GM23338 (cell line): ENCODE measurements at regions not wholly inside any gene's neighbourhood (a gene's known extent, or its start where the extent isn't known, plus 50 kb on each side); places are given as distances from the start of the nearest gene placed in this dataset.

Experiments used
- ATAC-seq: fragments of 200-7000 bp; cut with Tn5 transposase; 3 replicates; pipeline ENCODE4 v1.9.1; 2020
- DNase-seq: peaks from one replicate; pipeline ENCODE4 v3.0.0-alpha.2; 2015; ENCODE audit warnings: low spot score
- H2AFZ ChIP-seq: fragments of 200-600 bp; sonication (generic); 2 replicates; pipeline ENCODE4 v1.8.0; 2016; ENCODE audit warnings: antibody characterized with exemption, mild to moderate bottlenecking, moderate library complexity
- H3F3A ChIP-seq: fragments of 200-600 bp; sonication (generic); replicated peaks from 2 replicates; pipeline ENCODE4 v1.8.0; 2017; ENCODE audit warnings: antibody characterized with exemption, mixed run types, low read depth
- H3K27ac ChIP-seq: fragments of 200-600 bp; sonication (generic); 2 replicates; pipeline ENCODE4 v1.6.1; 2016; ENCODE audit warnings: low read depth
- H3K27me3 ChIP-seq: fragments of 200-600 bp; sonication (generic); 2 replicates; pipeline ENCODE4 v1.8.0; 2016; ENCODE audit warnings: mild to moderate bottlenecking, mixed run types, moderate library complexity; ENCODE audit not compliant: insufficient read depth
- H3K36me3 ChIP-seq: fragments of 200-600 bp; sonication (generic); 2 replicates; pipeline ENCODE4 v1.8.0; 2016; ENCODE audit warnings: mild to moderate bottlenecking; ENCODE audit not compliant: insufficient read depth
- H3K4me1 ChIP-seq: fragments of 200-600 bp; sonication (generic); 2 replicates; pipeline ENCODE4 v1.8.0; 2016; ENCODE audit warnings: mild to moderate bottlenecking, moderate library complexity; ENCODE audit not compliant: insufficient read depth
- H3K4me2 ChIP-seq: fragments of 200-600 bp; sonication (generic); 2 replicates; pipeline ENCODE4 v1.7.1; 2017; ENCODE audit warnings: mixed run types
- H3K4me3 ChIP-seq: fragments of 200-600 bp; sonication (generic); 2 replicates; pipeline ENCODE4 v1.6.1; 2016; ENCODE audit warnings: mixed run types
- H3K79me2 ChIP-seq: fragments of 200-600 bp; sonication (generic); replicated peaks from 2 replicates; pipeline ENCODE4 v1.8.0; 2017; ENCODE audit warnings: mild to moderate bottlenecking; ENCODE audit not compliant: insufficient read depth
- H3K9me2 ChIP-seq: fragments of 200-600 bp; sonication (generic); 2 replicates; pipeline ENCODE4 v1.8.0; 2017; ENCODE audit not compliant: insufficient read depth
- H4K20me1 ChIP-seq: fragments of 200-600 bp; sonication (generic); replicated peaks from 2 replicates; pipeline ENCODE4 v1.8.0; 2017; ENCODE audit warnings: mild to moderate bottlenecking; ENCODE audit not compliant: insufficient read depth
- H3K27ac Mint-ChIP-seq: 2 replicates; pipeline ENCODE4 v1.8.0; 2020; ENCODE audit warnings: inconsistent platforms, mild to moderate bottlenecking, moderate library complexity, mixed read lengths
- H3K27me3 Mint-ChIP-seq: 3 replicates; pipeline ENCODE4 v1.8.0; 2022; ENCODE audit warnings: low read depth, mild to moderate bottlenecking, moderate library complexity, mixed read lengths, inconsistent platforms; ENCODE audit not compliant: insufficient read depth, poor library complexity
- H3K36me3 Mint-ChIP-seq: 3 replicates; pipeline ENCODE4 v1.8.0; 2021; ENCODE audit warnings: low read depth, mild to moderate bottlenecking, inconsistent platforms, moderate library complexity, mixed read lengths
- H3K4me1 Mint-ChIP-seq: 3 replicates; pipeline ENCODE4 v1.8.0; 2020; ENCODE audit warnings: mild to moderate bottlenecking, inconsistent platforms, mixed read lengths
- H3K4me3 Mint-ChIP-seq: 3 replicates; pipeline ENCODE4 v1.8.0; 2021; ENCODE audit warnings: moderate library complexity, mild to moderate bottlenecking, inconsistent platforms, mixed read lengths
- H3K9me3 Mint-ChIP-seq: 3 replicates; pipeline ENCODE4 v1.8.0; 2020; ENCODE audit warnings: moderate library complexity, mild to moderate bottlenecking, inconsistent platforms, mixed read lengths
- STAT1 ChIP-seq: IDR thresholded peaks from one replicate; pipeline ENCODE4 v1.6.1; 2016; ENCODE audit warnings: antibody characterized with exemption; ENCODE audit not compliant: unreplicated experiment
- ZNF114 ChIP-seq: fragments of 250-450 bp; sonication (Bioruptor Pico); IDR thresholded peaks from 2 replicates; pipeline ENCODE4 v1.5.0; 2020; ENCODE audit warnings: mild to moderate bottlenecking, moderate library complexity
- ZNF331 ChIP-seq: fragments of 250-450 bp; sonication (Bioruptor Pico); IDR thresholded peaks from 2 replicates; pipeline ENCODE4 v1.5.0; 2020; ENCODE audit warnings: low read depth, mild to moderate bottlenecking, moderate library complexity
- TF ChIP-seq, protein P1 (sequence below), 2 experiments: fragments of 200-600 bp in 1 of 2; sonication (generic) in 1 of 2; conservative IDR thresholded peaks; 2 replicates each; pipeline versions ENCODE4 v1.5.1 to v1.6.1; 2016 to 2017; ENCODE audit warnings: antibody characterized with exemption in 2 of 2, low read depth in 2 of 2, mild to moderate bottlenecking in 2 of 2, moderate library complexity in 1 of 2
- TF ChIP-seq, protein P2 (sequence below): IDR thresholded peaks from one replicate; pipeline ENCODE4 v1.6.1; 2018; ENCODE audit warnings: antibody characterized with exemption; ENCODE audit not compliant: unreplicated experiment

DNA sequence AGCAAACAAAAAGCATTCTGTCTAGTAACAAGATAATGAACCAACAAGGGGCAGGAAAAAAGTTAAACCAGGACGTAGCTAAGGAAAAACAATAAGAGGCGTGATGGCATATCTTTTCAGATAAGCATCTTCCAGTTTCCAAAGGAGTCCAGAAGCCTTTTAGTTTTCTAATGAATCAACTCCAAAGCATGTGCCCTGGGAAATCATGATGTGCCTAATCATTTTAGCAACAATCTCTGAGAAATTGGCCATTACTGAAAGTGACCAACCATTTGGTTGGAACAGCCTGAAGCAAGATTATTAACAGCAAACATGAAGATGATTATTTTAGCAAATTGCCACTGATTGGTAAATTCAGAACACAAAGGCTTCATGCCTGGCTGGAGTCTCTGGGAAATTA is 440.9 kb upstream of the MAF start:
- TF ChIP-seq ZNF331 (CRISPR knock-in tag) (no peak), ZNF114 (CRISPR knock-in tag) (no peak)
- no peak overlapping the region for H2AFZ ChIP-seq
- no peak overlapping the region for H3K27ac ChIP-seq
- Mint-ChIP-seq H3K27ac (no peak overlapping the region), H3K27me3 (no peaks in the 10 kb centered on the region), H3K4me1 (peaks cover 4% of the 10 kb centered on the region; the same call in 2 of the 3 replicates), H3K36me3 (no peaks in the 10 kb centered on the region), H3K9me3 (no peaks in the 10 kb centered on the region), H3K4me3 (no peak overlapping the region)
- no peak overlapping the region for H3K4me2 ChIP-seq
- no peak for DNase-seq
- no peak overlapping the region for H3K4me3 ChIP-seq
- H3K9me2 ChIP-seq, result peaks cover 3% of the 10 kb centered on the region; the same call in 1 of the 2 replicates
- H3K36me3 ChIP-seq, result no peaks in the 10 kb centered on the region
- H3F3A ChIP-seq, result no peaks in the 10 kb centered on the region
- H3K27me3 ChIP-seq, result no peaks in the 10 kb centered on the region
- no peaks in the 10 kb centered on the region for H3K4me1 ChIP-seq
- H4K20me1 ChIP-seq, result no peaks in the 10 kb centered on the region
- no peaks in the 10 kb centered on the region for H3K79me2 ChIP-seq
- ATAC-seq, result no peak

GRCh38 chr16:80040814-80041213 is 440.3 kb upstream of the MAF start:
- Histone ChIP-seq H2AFZ (0 out of 2 replicates have a peak overlapping the region, but pooled peaks have one; percentile 69), H3F3A (no peaks in the 10 kb centered on the region), H3K79me2 (no peaks in the 10 kb centered on the region), H3K27me3 (no peaks in the 10 kb centered on the region), H4K20me1 (no peaks in the 10 kb centered on the region), H3K4me3 (no peak overlapping the region), H3K4me1 (no peaks in the 10 kb centered on the region), H3K27ac (no peak overlapping the region), H3K36me3 (no peaks in the 10 kb centered on the region), H3K4me2 (no peak overlapping the region), H3K9me2 (peaks cover 3% of the 10 kb centered on the region; the same call in 1 of the 2 replicates)
- DNase-seq, result no peak
- Mint-ChIP-seq H3K4me1 (no peaks in the 10 kb centered on the region; the same call in 2 of the 3 replicates), H3K27me3 (no peaks in the 10 kb centered on the region), H3K4me3 (no peak overlapping the region), H3K9me3 (no peaks in the 10 kb centered on the region), H3K27ac (no peak overlapping the region), H3K36me3 (no peaks in the 10 kb centered on the region)
- TF ChIP-seq, protein P1, sequence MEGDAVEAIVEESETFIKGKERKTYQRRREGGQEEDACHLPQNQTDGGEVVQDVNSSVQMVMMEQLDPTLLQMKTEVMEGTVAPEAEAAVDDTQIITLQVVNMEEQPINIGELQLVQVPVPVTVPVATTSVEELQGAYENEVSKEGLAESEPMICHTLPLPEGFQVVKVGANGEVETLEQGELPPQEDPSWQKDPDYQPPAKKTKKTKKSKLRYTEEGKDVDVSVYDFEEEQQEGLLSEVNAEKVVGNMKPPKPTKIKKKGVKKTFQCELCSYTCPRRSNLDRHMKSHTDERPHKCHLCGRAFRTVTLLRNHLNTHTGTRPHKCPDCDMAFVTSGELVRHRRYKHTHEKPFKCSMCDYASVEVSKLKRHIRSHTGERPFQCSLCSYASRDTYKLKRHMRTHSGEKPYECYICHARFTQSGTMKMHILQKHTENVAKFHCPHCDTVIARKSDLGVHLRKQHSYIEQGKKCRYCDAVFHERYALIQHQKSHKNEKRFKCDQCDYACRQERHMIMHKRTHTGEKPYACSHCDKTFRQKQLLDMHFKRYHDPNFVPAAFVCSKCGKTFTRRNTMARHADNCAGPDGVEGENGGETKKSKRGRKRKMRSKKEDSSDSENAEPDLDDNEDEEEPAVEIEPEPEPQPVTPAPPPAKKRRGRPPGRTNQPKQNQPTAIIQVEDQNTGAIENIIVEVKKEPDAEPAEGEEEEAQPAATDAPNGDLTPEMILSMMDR (conservative IDR thresholded peaks at IDR 0.05; ENCODE audit: low read depth in 2 of 2), result no peak
- TF ChIP-seq, protein P2, sequence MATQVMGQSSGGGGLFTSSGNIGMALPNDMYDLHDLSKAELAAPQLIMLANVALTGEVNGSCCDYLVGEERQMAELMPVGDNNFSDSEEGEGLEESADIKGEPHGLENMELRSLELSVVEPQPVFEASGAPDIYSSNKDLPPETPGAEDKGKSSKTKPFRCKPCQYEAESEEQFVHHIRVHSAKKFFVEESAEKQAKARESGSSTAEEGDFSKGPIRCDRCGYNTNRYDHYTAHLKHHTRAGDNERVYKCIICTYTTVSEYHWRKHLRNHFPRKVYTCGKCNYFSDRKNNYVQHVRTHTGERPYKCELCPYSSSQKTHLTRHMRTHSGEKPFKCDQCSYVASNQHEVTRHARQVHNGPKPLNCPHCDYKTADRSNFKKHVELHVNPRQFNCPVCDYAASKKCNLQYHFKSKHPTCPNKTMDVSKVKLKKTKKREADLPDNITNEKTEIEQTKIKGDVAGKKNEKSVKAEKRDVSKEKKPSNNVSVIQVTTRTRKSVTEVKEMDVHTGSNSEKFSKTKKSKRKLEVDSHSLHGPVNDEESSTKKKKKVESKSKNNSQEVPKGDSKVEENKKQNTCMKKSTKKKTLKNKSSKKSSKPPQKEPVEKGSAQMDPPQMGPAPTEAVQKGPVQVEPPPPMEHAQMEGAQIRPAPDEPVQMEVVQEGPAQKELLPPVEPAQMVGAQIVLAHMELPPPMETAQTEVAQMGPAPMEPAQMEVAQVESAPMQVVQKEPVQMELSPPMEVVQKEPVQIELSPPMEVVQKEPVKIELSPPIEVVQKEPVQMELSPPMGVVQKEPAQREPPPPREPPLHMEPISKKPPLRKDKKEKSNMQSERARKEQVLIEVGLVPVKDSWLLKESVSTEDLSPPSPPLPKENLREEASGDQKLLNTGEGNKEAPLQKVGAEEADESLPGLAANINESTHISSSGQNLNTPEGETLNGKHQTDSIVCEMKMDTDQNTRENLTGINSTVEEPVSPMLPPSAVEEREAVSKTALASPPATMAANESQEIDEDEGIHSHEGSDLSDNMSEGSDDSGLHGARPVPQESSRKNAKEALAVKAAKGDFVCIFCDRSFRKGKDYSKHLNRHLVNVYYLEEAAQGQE, result no peak
- no peak for TF ChIP-seq STAT1
- ATAC-seq, result no peak
